ENCODE measurements at regions not wholly inside any gene's neighbourhood (a gene's known extent, or its start where the extent isn't known, plus 50 kb on each side); places are given as distances from the start of the nearest gene placed in this dataset.

GRCh38 chr2:225140723-225141122, 98.5 kb upstream of the DOCK10 start:
- no peak for ATAC-seq
- H3K36me3 Mint-ChIP-seq, result peaks cover 16% of the 10 kb centered on the region
- H3K36me3 ChIP-seq (ENCODE audit: control insufficient read depth, insufficient read depth, low read length), result no peaks in the 10 kb centered on the region
- H3K27me3 ChIP-seq (ENCODE audit: control insufficient read depth, insufficient read depth, low read length), result no peaks in the 10 kb centered on the region
- H3K9me3 Mint-ChIP-seq, result peaks cover 3 to 11% of the 10 kb centered on the region in 2 donors
- DNase-seq, result no peak
- no peak overlapping the region for H3K27ac Mint-ChIP-seq
- no peaks in the 10 kb centered on the region for H3K4me1 ChIP-seq (ENCODE audit: control insufficient read depth, insufficient read depth, low read length)
- no peak overlapping the region for H3K4me3 Mint-ChIP-seq
- TF ChIP-seq CTCF (IDR thresholded peaks at IDR 0.05), result no peak
- peaks cover 9 to 13% of the 10 kb centered on the region in 2 donors for H3K27me3 Mint-ChIP-seq (ENCODE audit: low read depth in 2 of 2)
- intact Hi-C loops (cut with micrococcal nuclease), result no loop called here
- H3K9me3 ChIP-seq (ENCODE audit: control insufficient read depth, insufficient read depth, low read length), result no peaks in the 10 kb centered on the region
- H3K4me1 Mint-ChIP-seq, result no peaks in the 10 kb centered on the region
- no peak overlapping the region for H3K27ac ChIP-seq (ENCODE audit: low read length)
- H3K4me3 ChIP-seq (ENCODE audit: low read length), result no peak overlapping the region

- Mint-ChIP-seq H3K9me3 (peaks cover 0 to 3% of the 10 kb centered on the region in 2 donors), H3K27me3 (ENCODE audit: low read depth in 2 of 2) (peaks cover 9 to 13% of the 10 kb centered on the region in 2 donors), H3K27ac (no peak overlapping the region), H3K4me3 (no peak overlapping the region), H3K4me1 (no peaks in the 10 kb centered on the region), H3K36me3 (peaks cover 7% of the 10 kb centered on the region)
- Histone ChIP-seq H3K36me3 (ENCODE audit: control insufficient read depth, insufficient read depth, low read length) (no peaks in the 10 kb centered on the region), H3K27me3 (ENCODE audit: control insufficient read depth, insufficient read depth, low read length) (no peaks in the 10 kb centered on the region), H3K9me3 (ENCODE audit: control insufficient read depth, insufficient read depth, low read length) (no peaks in the 10 kb centered on the region), H3K27ac (ENCODE audit: low read length) (no peak overlapping the region), H3K4me3 (ENCODE audit: low read length) (no peak overlapping the region), H3K4me1 (ENCODE audit: control insufficient read depth, insufficient read depth, low read length) (no peaks in the 10 kb centered on the region)
- intact Hi-C loops (cut with micrococcal nuclease), result no loop called here
- no peak for DNase-seq
- WGBS (ENCODE audit: insufficient coverage), result 61% methylated on average over 1 of the region's 2 CpGs
- no peak for TF ChIP-seq CTCF (IDR thresholded peaks at IDR 0.05)
- ATAC-seq, result no peak
Measured at GRCh38 chr2:225137971-225138370, 95.7 kb upstream of the DOCK10 start.

GRCh38 chr2:225136552-225136951, 94.3 kb upstream of the DOCK10 start:
- Histone ChIP-seq H3K27ac (ENCODE audit: low read length) (no peak overlapping the region), H3K9me3 (ENCODE audit: control insufficient read depth, insufficient read depth, low read length) (no peaks in the 10 kb centered on the region), H3K27me3 (ENCODE audit: control insufficient read depth, insufficient read depth, low read length) (no peaks in the 10 kb centered on the region), H3K36me3 (ENCODE audit: control insufficient read depth, insufficient read depth, low read length) (no peaks in the 10 kb centered on the region), H3K4me1 (ENCODE audit: control insufficient read depth, insufficient read depth, low read length) (no peaks in the 10 kb centered on the region), H3K4me3 (ENCODE audit: low read length) (no peak overlapping the region)
- no peak for DNase-seq
- Mint-ChIP-seq H3K36me3 (peaks cover 7% of the 10 kb centered on the region), H3K27ac (no peak overlapping the region), H3K4me1 (no peaks in the 10 kb centered on the region), H3K9me3 (peaks cover 0 to 3% of the 10 kb centered on the region in 2 donors), H3K27me3 (ENCODE audit: low read depth in 2 of 2) (peaks cover 5 to 13% of the 10 kb centered on the region in 2 donors), H3K4me3 (no peak overlapping the region)
- WGBS (ENCODE audit: insufficient coverage), result 83% methylated on average over 1 of the region's 1 CpG
- ATAC-seq, result no peak
- TF ChIP-seq CTCF (IDR thresholded peaks at IDR 0.05), result no peak
- intact Hi-C loops (cut with micrococcal nuclease), result no loop called here

GRCh38 chr2:225131898-225132297, 89.6 kb upstream of the DOCK10 start:
- no peaks in the 10 kb centered on the region for H3K36me3 ChIP-seq (ENCODE audit: control insufficient read depth, insufficient read depth, low read length)
- intact Hi-C loops (cut with micrococcal nuclease), result no loop called here
- 86% methylated on average over 3 of the region's 4 CpGs for WGBS (ENCODE audit: insufficient coverage)
- no peak overlapping the region for H3K27ac ChIP-seq (ENCODE audit: low read length)
- peaks cover 5 to 14% of the 10 kb centered on the region in 2 donors for H3K27me3 Mint-ChIP-seq (ENCODE audit: low read depth in 2 of 2)
- no peaks in the 10 kb centered on the region for H3K9me3 Mint-ChIP-seq
- no peak for TF ChIP-seq CTCF (IDR thresholded peaks at IDR 0.05)
- H3K4me3 ChIP-seq (ENCODE audit: low read length), result no peak overlapping the region
- H3K4me3 Mint-ChIP-seq, result no peak overlapping the region
- H3K9me3 ChIP-seq (ENCODE audit: control insufficient read depth, insufficient read depth, low read length), result no peaks in the 10 kb centered on the region
- H3K27me3 ChIP-seq (ENCODE audit: control insufficient read depth, insufficient read depth, low read length), result no peaks in the 10 kb centered on the region
- DNase-seq, result no peak
- no peak overlapping the region for H3K27ac Mint-ChIP-seq
- H3K4me1 Mint-ChIP-seq, result no peaks in the 10 kb centered on the region
- ATAC-seq, result no peak
- peaks cover 6% of the 10 kb centered on the region for H3K36me3 Mint-ChIP-seq
- no peaks in the 10 kb centered on the region for H3K4me1 ChIP-seq (ENCODE audit: control insufficient read depth, insufficient read depth, low read length)
